GM12878 (cell line): ENCODE measurements at regions not wholly inside any gene's neighbourhood (a gene's known extent, or its start where the extent isn't known, plus 50 kb on each side); places are given as distances from the start of the nearest gene placed in this dataset.

Experiments
- ATAC-seq: fragments of 200-7000 bp; cut with Tn5 transposase; 3 replicates; pipeline ENCODE4 v1.9.1; 2020; ENCODE audit warnings: mild to moderate bottlenecking, moderate library complexity
- BruUV-seq: library from RNA; stranded (reverse); fragments of 400-500 nt; replicated peaks from 2 replicates; lab custom pipeline; 2021; lab: Mats Ljungman, UMichigan
- CTCF ChIA-PET: fragments of 300-600 bp; sonication (Branson Sonifier 250); formaldehyde crosslinking; extraction: SDS; loops from one replicate; lab custom pipeline; 2021; ENCODE audit warnings: inconsistent platforms; lab: Yijun Ruan, JAX
- POLR2A ChIA-PET: fragments of 350-600 bp; formaldehyde crosslinking; extraction: SDS; loops from one replicate; lab custom pipeline; 2021; ENCODE audit warnings: inconsistent platforms; lab: Charles Lee
- RAD21 ChIA-PET: fragments of 300-600 bp; sonication (Branson Sonifier 250); formaldehyde crosslinking; loops from one replicate; lab custom pipeline; 2023; ENCODE audit warnings: antibody characterized with exemption; ENCODE audit not compliant: unreplicated experiment; lab: Charles Lee
- SMC1A ChIA-PET: fragments of 300-600 bp; sonication (Branson Sonifier 250); formaldehyde crosslinking; loops from one replicate; lab custom pipeline; 2023; ENCODE audit not compliant: unreplicated experiment, uncharacterized antibody; lab: Charles Lee
- DNase-seq: peaks from one replicate; pipeline ENCODE4 v3.0.0-alpha.2; 2011; ENCODE audit warnings: low read depth, low spot score
- FAIRE-seq: peaks from 3 replicates; lab custom pipeline; 2011; peaks lifted over from hg19 to GRCh38; lab: Jason Lieb, UNC
- H2AFZ ChIP-seq: 2 replicates; pipeline ENCODE4 v1.6.0; 2011; ENCODE audit warnings: low read depth, low read length, control low read depth; ENCODE audit not compliant: control insufficient read depth
- H3K27ac ChIP-seq: 2 replicates; pipeline ENCODE4 v1.5.1; 2011; ENCODE audit warnings: control low read depth; ENCODE audit not compliant: control insufficient read depth, insufficient read depth
- H3K27me3 ChIP-seq, 2 experiments: replicated peaks in 1 of 2; 2 replicates each; pipeline versions ENCODE4 v1.6.0 to v1.6.1; 2011; ENCODE audit warnings: low read length in 1 of 2; ENCODE audit not compliant: control insufficient read depth in 2 of 2, insufficient read depth in 2 of 2
- H3K36me3 ChIP-seq, 2 experiments: 2 replicates each; pipeline ENCODE4 v1.5.1; 2011; ENCODE audit warnings: low read length in 1 of 2; ENCODE audit not compliant: control insufficient read depth in 2 of 2, insufficient read depth in 2 of 2
- H3K4me1 ChIP-seq: 2 replicates; pipeline ENCODE4 v1.6.1; 2011; ENCODE audit warnings: mild to moderate bottlenecking, low read length, moderate library complexity, mixed read lengths; ENCODE audit not compliant: control insufficient read depth, insufficient read depth
- H3K4me2 ChIP-seq: 2 replicates; pipeline ENCODE4 v1.6.0; 2011; ENCODE audit warnings: control low read depth; ENCODE audit not compliant: control insufficient read depth, insufficient read depth
- H3K4me3 ChIP-seq: fragments of 200-600 bp; sonication (generic); 2 replicates; pipeline ENCODE4 v1.5.1; 2016
- H3K79me2 ChIP-seq: 2 replicates; pipeline ENCODE4 v1.6.0; 2011; ENCODE audit warnings: low read length; ENCODE audit not compliant: control insufficient read depth, insufficient read depth
- H3K9ac ChIP-seq: 2 replicates; pipeline ENCODE4 v1.8.0; 2011; ENCODE audit warnings: low read length, control low read depth, mixed read lengths; ENCODE audit not compliant: control insufficient read depth, insufficient read depth
- H3K9me3 ChIP-seq: replicated peaks from 3 replicates; pipeline ENCODE4 v1.5.1; 2011; ENCODE audit warnings: mild to moderate bottlenecking, low read length; ENCODE audit not compliant: control insufficient read depth, insufficient read depth
- H4K20me1 ChIP-seq: 2 replicates; pipeline ENCODE4 v1.6.0; 2011; ENCODE audit not compliant: control insufficient read depth, insufficient read depth
- NFIC ChIP-seq: IDR thresholded peaks from 2 replicates; pipeline ENCODE4 v1.6.1; 2012; ENCODE audit warnings: low read depth, mild to moderate bottlenecking, inconsistent platforms, low read length, moderate library complexity
- ZNF217 ChIP-seq: fragments of 450-650 bp; IDR thresholded peaks from 2 replicates; pipeline ENCODE4 v1.6.1; 2017; ENCODE audit warnings: antibody characterized with exemption, mild to moderate bottlenecking
- ZSCAN29 ChIP-seq: fragments of 450-650 bp; IDR thresholded peaks from 2 replicates; pipeline ENCODE4 v1.6.1; 2017; ENCODE audit warnings: mild to moderate bottlenecking, moderate library complexity
- in situ Hi-C: fragments of 300-500 bp; cut with MboI; formaldehyde crosslinking; loops from 9 replicates; pipeline ENCODE4 v1.14.3; 2018; ENCODE audit warnings: mixed read lengths
- intact Hi-C: fragments of 100-400 bp; cut with micrococcal nuclease; formaldehyde crosslinking; loops from one replicate; pipeline ENCODE4 v1.14.2; 2022; ENCODE audit not compliant: unreplicated experiment
- TF ChIP-seq, protein P1 (sequence below): fragments of 450-650 bp; IDR thresholded peaks from 2 replicates; pipeline ENCODE4 v1.6.1; 2017; ENCODE audit warnings: mild to moderate bottlenecking, moderate library complexity

DNA sequence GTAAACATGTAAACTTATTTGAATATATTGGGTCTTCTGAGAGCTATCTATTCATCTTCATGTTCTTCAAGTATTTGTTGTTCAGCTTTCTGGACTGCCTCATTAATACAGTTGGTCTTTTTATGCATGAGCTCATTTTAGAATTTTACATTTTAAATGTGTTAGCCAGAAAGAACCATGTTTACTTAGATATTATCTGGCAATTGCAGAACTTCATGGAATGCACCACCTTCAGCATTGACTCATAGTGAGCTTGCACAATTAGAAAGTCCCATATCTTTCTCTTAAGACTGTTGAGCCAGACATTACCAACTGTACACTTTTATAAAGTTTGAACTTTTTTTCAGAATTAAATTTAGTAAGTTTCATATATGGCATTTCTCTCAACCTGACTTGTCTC, 536.7 kb downstream of the RIT2 start:
- H3K4me1 ChIP-seq, result no peaks in the 10 kb centered on the region
- RAD21 ChIA-PET, result interaction anchor here (1.2 kb wide), 1 partner anchor 9 kb away, joined by 4 read pairs; no protein-coding TSS in a partner anchor
- in situ Hi-C loops (no loop called here), intact Hi-C loops (no loop called here)
- no TSS peak for BruUV-seq
- no peaks in the 10 kb centered on the region for H3K27me3 ChIP-seq
- H3K9me3 ChIP-seq, result no peaks in the 10 kb centered on the region
- H4K20me1 ChIP-seq, result no peaks in the 10 kb centered on the region
- DNase-seq, result no peak
- H3K36me3 ChIP-seq, result no peaks in the 10 kb centered on the region
- no peak overlapping the region for H3K4me3 ChIP-seq
- no peak overlapping the region for H3K9ac ChIP-seq
- TF ChIP-seq, protein P1, sequence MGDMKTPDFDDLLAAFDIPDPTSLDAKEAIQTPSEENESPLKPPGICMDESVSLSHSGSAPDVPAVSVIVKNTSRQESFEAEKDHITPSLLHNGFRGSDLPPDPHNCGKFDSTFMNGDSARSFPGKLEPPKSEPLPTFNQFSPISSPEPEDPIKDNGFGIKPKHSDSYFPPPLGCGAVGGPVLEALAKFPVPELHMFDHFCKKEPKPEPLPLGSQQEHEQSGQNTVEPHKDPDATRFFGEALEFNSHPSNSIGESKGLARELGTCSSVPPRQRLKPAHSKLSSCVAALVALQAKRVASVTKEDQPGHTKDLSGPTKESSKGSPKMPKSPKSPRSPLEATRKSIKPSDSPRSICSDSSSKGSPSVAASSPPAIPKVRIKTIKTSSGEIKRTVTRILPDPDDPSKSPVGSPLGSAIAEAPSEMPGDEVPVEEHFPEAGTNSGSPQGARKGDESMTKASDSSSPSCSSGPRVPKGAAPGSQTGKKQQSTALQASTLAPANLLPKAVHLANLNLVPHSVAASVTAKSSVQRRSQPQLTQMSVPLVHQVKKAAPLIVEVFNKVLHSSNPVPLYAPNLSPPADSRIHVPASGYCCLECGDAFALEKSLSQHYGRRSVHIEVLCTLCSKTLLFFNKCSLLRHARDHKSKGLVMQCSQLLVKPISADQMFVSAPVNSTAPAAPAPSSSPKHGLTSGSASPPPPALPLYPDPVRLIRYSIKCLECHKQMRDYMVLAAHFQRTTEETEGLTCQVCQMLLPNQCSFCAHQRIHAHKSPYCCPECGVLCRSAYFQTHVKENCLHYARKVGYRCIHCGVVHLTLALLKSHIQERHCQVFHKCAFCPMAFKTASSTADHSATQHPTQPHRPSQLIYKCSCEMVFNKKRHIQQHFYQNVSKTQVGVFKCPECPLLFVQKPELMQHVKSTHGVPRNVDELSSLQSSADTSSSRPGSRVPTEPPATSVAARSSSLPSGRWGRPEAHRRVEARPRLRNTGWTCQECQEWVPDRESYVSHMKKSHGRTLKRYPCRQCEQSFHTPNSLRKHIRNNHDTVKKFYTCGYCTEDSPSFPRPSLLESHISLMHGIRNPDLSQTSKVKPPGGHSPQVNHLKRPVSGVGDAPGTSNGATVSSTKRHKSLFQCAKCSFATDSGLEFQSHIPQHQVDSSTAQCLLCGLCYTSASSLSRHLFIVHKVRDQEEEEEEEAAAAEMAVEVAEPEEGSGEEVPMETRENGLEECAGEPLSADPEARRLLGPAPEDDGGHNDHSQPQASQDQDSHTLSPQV, result no peak
- TF ChIP-seq NFIC (no peak), ZSCAN29 (no peak), ZNF217 (no peak)
- no peak overlapping the region for H2AFZ ChIP-seq
- CTCF ChIA-PET, result interaction anchor here (1.5 to 3.6 kb wide), 2 partner anchors 9 to 17 kb away, joined by 3 to 16 read pairs; no protein-coding TSS in a partner anchor
- H3K79me2 ChIP-seq, result no peaks in the 10 kb centered on the region
- SMC1A ChIA-PET, result interaction anchor here (0.6 to 1.7 kb wide), 6 partner anchors 9 to 540 kb away, joined by 3 to 7 read pairs (median 3); no protein-coding TSS in a partner anchor
- H3K27ac ChIP-seq, result no peak overlapping the region
- H3K4me2 ChIP-seq, result no peak overlapping the region
- no peak for FAIRE-seq
- no peak for ATAC-seq
- POLR2A ChIA-PET, result no interaction called here
